ENCODE measurements at regions not wholly inside any gene's neighbourhood (a gene's known extent, or its start where the extent isn't known, plus 50 kb on each side); places are given as distances from the start of the nearest gene placed in this dataset.

- TF ChIP-seq REST (IDR thresholded peaks at IDR 0.05; ENCODE audit: insufficient read depth in 1 of 2, low read depth in 2 of 2, low read length in 2 of 2) (no peak), POLR2AphosphoS5 (IDR thresholded peaks at IDR 0.05; ENCODE audit: low read depth, low read length) (no peak), TAF1 (IDR thresholded peaks at IDR 0.05; ENCODE audit: borderline replicate concordance, insufficient read depth, low read length) (no peak), SIN3A (IDR thresholded peaks at IDR 0.05; ENCODE audit: borderline replicate concordance, insufficient read depth, low read length) (no peak)
Observed at GRCh38 chr6:8940356-8940755, 505.0 kb upstream of the SLC35B3 start.

Data from PFSK-1 (cell line).